ENCODE measurements at regions not wholly inside any gene's neighbourhood (a gene's known extent, or its start where the extent isn't known, plus 50 kb on each side); places are given as distances from the start of the nearest gene placed in this dataset.

GRCh38 chr20:48025661-48026060, 240.4 kb upstream of the SULF2 start:
- no peak for DNase-seq (ENCODE audit: low read depth, low spot score)
- TF ChIP-seq JUNB (IDR thresholded peaks at IDR 0.05) (peak; percentile 60), PAX8 (IDR thresholded peaks at IDR 0.05) (no peak), KLF5 (IDR thresholded peaks at IDR 0.05; ENCODE audit: partially characterized antibody) (no peak), RAD21 (IDR thresholded peaks at IDR 0.05; ENCODE audit: insufficient read depth, low read depth, low read length) (no peak), FOXM1 (IDR thresholded peaks at IDR 0.05; ENCODE audit: low read depth, low read length) (no peak), ZBED1 (IDR thresholded peaks at IDR 0.05; ENCODE audit: borderline replicate concordance) (0 out of 2 replicates have a peak, but pooled peaks have one; percentile 22), MYB (IDR thresholded peaks at IDR 0.05; ENCODE audit: borderline replicate concordance, low read depth, low read length) (no peak), WRNIP1 (IDR thresholded peaks at IDR 0.05; ENCODE audit: borderline replicate concordance, low read depth, low read length) (no peak), IKZF2 (IDR thresholded peaks at IDR 0.05) (peak; percentile 44 to 58; a peak in 3 of 4 replicates), IKZF1 (conservative IDR thresholded peaks at IDR 0.05) (0 out of 2 replicates have a peak, but pooled peaks have one; percentile 19), JUND (IDR thresholded peaks at IDR 0.05; ENCODE audit: low read depth, low read length) (no peak), ZSCAN29 (IDR thresholded peaks at IDR 0.05) (no peak), SPI1 (IDR thresholded peaks at IDR 0.05; ENCODE audit: borderline replicate concordance, insufficient read depth, low read depth, low read length) (0 out of 2 replicates have a peak, but pooled peaks have one; percentile 37), NFXL1 (IDR thresholded peaks at IDR 0.05; ENCODE audit: borderline replicate concordance) (0 out of 2 replicates have a peak, but pooled peaks have one; percentile 26), MTA2 (IDR thresholded peaks at IDR 0.05; ENCODE audit: low read depth) (no peak), ASH2L (IDR thresholded peaks at IDR 0.05; ENCODE audit: borderline replicate concordance, low read depth) (no peak), ZNF24 (IDR thresholded peaks at IDR 0.05) (no peak), MAX (IDR thresholded peaks at IDR 0.05; ENCODE audit: low read depth, low read length) (no peak), ATF7 (IDR thresholded peaks at IDR 0.05; ENCODE audit: low read depth) (no peak), ZNF622 (IDR thresholded peaks at IDR 0.05) (no peak), CTCF (IDR thresholded peaks at IDR 0.05 in 2 of 3, conservative IDR thresholded peaks at IDR 0.05 in 1 of 3; ENCODE audit: control insufficient read depth in 2 of 3, extremely low read depth in 1 of 3, insufficient read depth in 1 of 3, low read depth in 3 of 3, low read length in 3 of 3) (no peak), RELB (IDR thresholded peaks at IDR 0.05; ENCODE audit: low read depth) (peak; percentile 26; the same call in 1 of the 2 replicates), HDGF (IDR thresholded peaks at IDR 0.05) (no peak), TCF7 (IDR thresholded peaks at IDR 0.05; ENCODE audit: borderline replicate concordance) (0 out of 2 replicates have a peak, but pooled peaks have one; percentile 45), GATAD2B (conservative IDR thresholded peaks at IDR 0.05; ENCODE audit: low read depth) (no peak)
- SMC1A ChIA-PET (ENCODE audit: uncharacterized antibody, unreplicated experiment), result interaction anchor here (1.1 to 1.4 kb wide), 2 partner anchors 12 to 79 kb away, joined by 3 to 5 read pairs; no protein-coding TSS in a partner anchor
- WGBS (ENCODE audit: insufficient coverage, insufficient replicate concordance, low lambda C conversion rate, missing lambda C conversion rate), result 22% methylated on average over 4 of the region's 4 CpGs
- no peaks in the 10 kb centered on the region for H4K20me1 ChIP-seq (ENCODE audit: control insufficient read depth, insufficient read depth)
- peaks cover 17% of the 10 kb centered on the region for H3K4me1 ChIP-seq (ENCODE audit: control insufficient read depth, insufficient read depth, low read length)
- in situ Hi-C loops (cut with MboI), result no loop called here
- RAD21 ChIA-PET (ENCODE audit: unreplicated experiment), result no interaction called here
- 0 out of 3 replicates have a peak, but pooled peaks have one; percentile 16 for ATAC-seq
- intact Hi-C loops (cut with micrococcal nuclease; ENCODE audit: unreplicated experiment), result no loop called here
- H3K4me2 ChIP-seq (ENCODE audit: control insufficient read depth, insufficient read depth), result peak overlapping the region; percentile 11; the same call in 1 of the 2 replicates
- H3K36me3 ChIP-seq (ENCODE audit: control insufficient read depth in 2 of 2, insufficient read depth in 2 of 2, low read length in 1 of 2), result no peaks in the 10 kb centered on the region
- H3K4me3 ChIP-seq, result peak overlapping the region; percentile 48; the same call in 1 of the 2 replicates
- no peak overlapping the region for H2AFZ ChIP-seq (ENCODE audit: control insufficient read depth, low read depth, low read length)
- H3K27me3 ChIP-seq (replicated peaks in 1 of 2; ENCODE audit: control insufficient read depth in 2 of 2, insufficient read depth in 2 of 2, low read length in 1 of 2), result no peaks in the 10 kb centered on the region
- no peak for FAIRE-seq
- no peak overlapping the region for H3K27ac ChIP-seq (ENCODE audit: control insufficient read depth, insufficient read depth)
- CTCF ChIA-PET, result no interaction called here
- POLR2A ChIA-PET, result interaction anchor here (0.6 kb wide), 1 partner anchor 859 kb away, joined by 5 read pairs; no protein-coding TSS in a partner anchor
- H3K79me2 ChIP-seq (ENCODE audit: control insufficient read depth, insufficient read depth, low read length), result no peaks in the 10 kb centered on the region
- no peak overlapping the region for H3K9ac ChIP-seq (ENCODE audit: control insufficient read depth, insufficient read depth, low read length)
- no peaks in the 10 kb centered on the region; the same call in 2 of the 3 replicates for H3K9me3 ChIP-seq (replicated peaks; ENCODE audit: control insufficient read depth, insufficient read depth, low read length)
- BruUV-seq (replicated peaks), result TSS peak; percentile 72
